ENCODE measurements at regions not wholly inside any gene's neighbourhood (a gene's known extent, or its start where the extent isn't known, plus 50 kb on each side); places are given as distances from the start of the nearest gene placed in this dataset.

GRCh38 chr6:11648889-11649288, 111.3 kb downstream of the TMEM170B start:
- H3K36me3 ChIP-seq (ENCODE audit: control insufficient read depth, insufficient read depth, low read length) = no peaks in the 10 kb centered on the region
- 95% methylated on average over 20 of the region's 20 CpGs for WGBS, 2 experiments
- no peak overlapping the region for H3K27ac ChIP-seq (ENCODE audit: insufficient read depth, low read depth, low read length, poor library complexity, severe bottlenecking)
- H3K4me1 ChIP-seq (ENCODE audit: control insufficient read depth, insufficient read depth, low read length) = peaks cover 23% of the 10 kb centered on the region
- no peaks in the 10 kb centered on the region for H3K27me3 ChIP-seq (ENCODE audit: control insufficient read depth, insufficient read depth, low read length, poor library complexity, severe bottlenecking)
- H3K9me3 ChIP-seq (ENCODE audit: control insufficient read depth, low read length) = no peaks in the 10 kb centered on the region
- H3K4me3 ChIP-seq (ENCODE audit: insufficient read depth, low read depth, low read length) = no peak overlapping the region

- H3K4me3 ChIP-seq (ENCODE audit: insufficient read depth, low read depth, low read length) = no peak overlapping the region
- H3K36me3 ChIP-seq (ENCODE audit: control insufficient read depth, insufficient read depth, low read length) = no peaks in the 10 kb centered on the region
- peaks cover 23% of the 10 kb centered on the region for H3K4me1 ChIP-seq (ENCODE audit: control insufficient read depth, insufficient read depth, low read length)
- H3K27me3 ChIP-seq (ENCODE audit: control insufficient read depth, insufficient read depth, low read length, poor library complexity, severe bottlenecking) = peaks cover 3% of the 10 kb centered on the region
- no peaks in the 10 kb centered on the region for H3K9me3 ChIP-seq (ENCODE audit: control insufficient read depth, low read length)
- WGBS, 2 experiments = 1 to 14% methylated on average over 5 to 7 of the region's 7 CpGs
- peak overlapping the region; percentile 36 for H3K27ac ChIP-seq (ENCODE audit: insufficient read depth, low read depth, low read length, poor library complexity, severe bottlenecking)
Observed at GRCh38 chr6:11650025-11650696, 112.6 kb downstream of the TMEM170B start.

- Histone ChIP-seq H3K4me1 (ENCODE audit: control insufficient read depth, insufficient read depth, low read length) (peaks cover 23% of the 10 kb centered on the region), H3K27me3 (ENCODE audit: control insufficient read depth, insufficient read depth, low read length, poor library complexity, severe bottlenecking) (peaks cover 3% of the 10 kb centered on the region), H3K27ac (ENCODE audit: insufficient read depth, low read depth, low read length, poor library complexity, severe bottlenecking) (no peak overlapping the region), H3K36me3 (ENCODE audit: control insufficient read depth, insufficient read depth, low read length) (no peaks in the 10 kb centered on the region), H3K9me3 (ENCODE audit: control insufficient read depth, low read length) (no peaks in the 10 kb centered on the region), H3K4me3 (ENCODE audit: insufficient read depth, low read depth, low read length) (no peak overlapping the region)
- 21 to 30% methylated on average over 1 of the region's 1 CpG for WGBS, 2 experiments
Observed at GRCh38 chr6:11650711-11651110, 113.2 kb downstream of the TMEM170B start.

GRCh38 chr6:11653028-11653583, 115.6 kb downstream of the TMEM170B start:
- Histone ChIP-seq H3K36me3 (ENCODE audit: control insufficient read depth, insufficient read depth, low read length) (no peaks in the 10 kb centered on the region), H3K4me1 (ENCODE audit: control insufficient read depth, insufficient read depth, low read length) (peaks cover 33% of the 10 kb centered on the region), H3K4me3 (ENCODE audit: insufficient read depth, low read depth, low read length) (no peak overlapping the region), H3K9me3 (ENCODE audit: control insufficient read depth, low read length) (no peaks in the 10 kb centered on the region), H3K27me3 (ENCODE audit: control insufficient read depth, insufficient read depth, low read length, poor library complexity, severe bottlenecking) (peaks cover 3% of the 10 kb centered on the region), H3K27ac (ENCODE audit: insufficient read depth, low read depth, low read length, poor library complexity, severe bottlenecking) (no peak overlapping the region)
- WGBS, 2 experiments = 66 to 76% methylated on average over 8 of the region's 8 CpGs

- Histone ChIP-seq H3K4me1 (ENCODE audit: control insufficient read depth, insufficient read depth, low read length) (peaks cover 24% of the 10 kb centered on the region), H3K4me3 (ENCODE audit: insufficient read depth, low read depth, low read length) (no peak overlapping the region), H3K36me3 (ENCODE audit: control insufficient read depth, insufficient read depth, low read length) (no peaks in the 10 kb centered on the region), H3K9me3 (ENCODE audit: control insufficient read depth, low read length) (no peaks in the 10 kb centered on the region), H3K27me3 (ENCODE audit: control insufficient read depth, insufficient read depth, low read length, poor library complexity, severe bottlenecking) (peaks cover 3% of the 10 kb centered on the region), H3K27ac (ENCODE audit: insufficient read depth, low read depth, low read length, poor library complexity, severe bottlenecking) (no peak overlapping the region)
- WGBS, 2 experiments = 92 to 97% methylated on average over 1 to 2 of the region's 2 CpGs
Observed at GRCh38 chr6:11654876-11655275, 117.3 kb downstream of the TMEM170B start.

DNA sequence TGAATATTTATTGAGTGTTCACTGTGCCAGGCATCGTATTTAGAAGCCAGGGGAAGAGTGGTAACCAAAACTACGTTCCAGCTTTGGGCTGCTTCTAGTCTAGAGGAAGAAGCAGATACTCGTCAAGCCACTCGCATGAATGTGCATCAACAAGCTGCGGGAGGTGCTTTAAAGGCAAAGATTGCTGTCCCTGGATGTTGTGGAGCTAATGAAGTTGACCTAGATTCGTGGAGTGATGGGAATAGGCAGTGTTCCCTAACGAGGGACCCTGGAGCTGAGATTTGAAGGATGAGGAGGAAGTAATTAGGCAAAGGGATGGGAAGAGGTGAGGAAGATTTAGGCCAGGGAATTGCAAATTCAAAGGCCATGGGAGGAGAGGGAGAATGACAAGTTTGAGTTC, 118.9 kb downstream of the TMEM170B start:
- Histone ChIP-seq H3K27me3 (ENCODE audit: control insufficient read depth, insufficient read depth, low read length, poor library complexity, severe bottlenecking) (peaks cover 3% of the 10 kb centered on the region), H3K4me1 (ENCODE audit: control insufficient read depth, insufficient read depth, low read length) (peaks cover 10% of the 10 kb centered on the region), H3K36me3 (ENCODE audit: control insufficient read depth, insufficient read depth, low read length) (no peaks in the 10 kb centered on the region), H3K9me3 (ENCODE audit: control insufficient read depth, low read length) (no peaks in the 10 kb centered on the region), H3K4me3 (ENCODE audit: insufficient read depth, low read depth, low read length) (no peak overlapping the region), H3K27ac (ENCODE audit: insufficient read depth, low read depth, low read length, poor library complexity, severe bottlenecking) (no peak overlapping the region)
- WGBS, 2 experiments = 65 to 68% methylated on average over 7 of the region's 7 CpGs

DNA sequence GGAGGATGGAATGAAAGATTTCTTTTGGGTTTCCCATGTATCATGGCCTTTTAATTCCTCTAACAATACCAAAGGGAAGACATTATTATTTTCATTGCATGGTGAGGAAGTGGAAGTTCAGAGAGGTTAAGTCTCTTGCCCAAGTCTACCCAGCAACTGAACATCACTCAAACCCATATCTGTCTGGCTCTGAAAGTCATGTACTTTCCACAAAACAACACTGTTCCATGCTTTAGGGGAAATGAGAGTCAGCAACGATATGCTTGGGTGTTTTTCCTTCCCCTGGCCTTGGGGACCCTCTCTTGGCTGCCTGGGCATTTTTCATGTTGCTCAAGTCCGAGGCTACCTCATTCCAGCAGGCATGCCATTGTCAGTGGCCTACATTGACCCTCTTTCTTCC, 118.8 kb downstream of the ADTRP start:
- no peaks in the 10 kb centered on the region for H3K36me3 ChIP-seq (ENCODE audit: control insufficient read depth, insufficient read depth, low read length)
- H3K27ac ChIP-seq (ENCODE audit: insufficient read depth, low read depth, low read length, poor library complexity, severe bottlenecking) = no peak overlapping the region
- peaks cover under 1% of the 10 kb centered on the region for H3K27me3 ChIP-seq (ENCODE audit: control insufficient read depth, insufficient read depth, low read length, poor library complexity, severe bottlenecking)
- H3K4me3 ChIP-seq (ENCODE audit: insufficient read depth, low read depth, low read length) = no peak overlapping the region
- H3K4me1 ChIP-seq (ENCODE audit: control insufficient read depth, insufficient read depth, low read length) = peaks cover 10% of the 10 kb centered on the region
- WGBS, 2 experiments = 82 to 93% methylated on average over 2 of the region's 2 CpGs
- no peaks in the 10 kb centered on the region for H3K9me3 ChIP-seq (ENCODE audit: control insufficient read depth, low read length)

DNA sequence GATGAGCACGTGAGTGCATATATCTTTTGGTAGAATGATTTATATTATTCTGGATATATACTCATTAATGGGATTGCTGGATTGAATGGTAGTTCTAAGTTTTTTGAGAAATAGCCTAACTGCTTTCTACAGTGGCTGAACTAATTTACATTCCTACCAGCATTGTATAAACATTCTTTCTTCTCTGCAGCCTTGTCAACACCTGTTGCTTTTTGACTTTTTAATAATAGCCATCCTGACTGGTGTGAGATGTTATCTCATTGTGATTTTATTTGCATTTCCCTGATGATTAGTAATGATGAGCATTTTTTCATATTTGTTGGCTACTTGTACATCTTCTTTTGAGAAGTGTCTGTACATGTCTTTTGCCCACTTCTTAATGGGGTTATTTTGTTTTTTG, 116.3 kb downstream of the ADTRP start:
- WGBS, 2 experiments = 100% methylated on average over 1 of the region's 1 CpG; no CpG with 5 or more reads in 1 of the 2 experiments
- H3K4me3 ChIP-seq (ENCODE audit: insufficient read depth, low read depth, low read length) = no peak overlapping the region
- H3K27ac ChIP-seq (ENCODE audit: insufficient read depth, low read depth, low read length, poor library complexity, severe bottlenecking) = no peak overlapping the region
- no peaks in the 10 kb centered on the region for H3K4me1 ChIP-seq (ENCODE audit: control insufficient read depth, insufficient read depth, low read length)
- no peaks in the 10 kb centered on the region for H3K36me3 ChIP-seq (ENCODE audit: control insufficient read depth, insufficient read depth, low read length)
- no peaks in the 10 kb centered on the region for H3K27me3 ChIP-seq (ENCODE audit: control insufficient read depth, insufficient read depth, low read length, poor library complexity, severe bottlenecking)
- H3K9me3 ChIP-seq (ENCODE audit: control insufficient read depth, low read length) = no peaks in the 10 kb centered on the region

DNA sequence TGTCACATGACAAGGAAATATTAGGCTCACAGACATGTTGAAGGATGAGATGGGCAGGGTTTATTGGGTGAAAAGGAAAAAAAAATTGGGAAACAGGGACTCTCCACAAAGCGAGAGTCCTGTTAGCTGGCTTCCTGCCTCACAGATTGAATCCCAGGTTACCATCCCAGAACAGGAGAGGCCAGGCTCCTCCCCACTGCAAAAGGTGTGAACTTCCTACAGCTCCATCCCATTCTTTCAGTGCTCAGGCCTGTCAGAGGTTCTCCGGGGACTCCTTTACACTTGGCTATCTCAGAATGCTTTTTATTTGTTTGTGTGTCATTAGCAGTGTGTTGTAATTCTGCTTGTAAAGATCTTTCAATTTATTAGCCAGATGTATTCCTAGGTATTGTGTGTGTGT, 115.1 kb downstream of the ADTRP start:
- Histone ChIP-seq H3K27ac (ENCODE audit: insufficient read depth, low read depth, low read length, poor library complexity, severe bottlenecking) (no peak overlapping the region), H3K4me1 (ENCODE audit: control insufficient read depth, insufficient read depth, low read length) (no peaks in the 10 kb centered on the region), H3K4me3 (ENCODE audit: insufficient read depth, low read depth, low read length) (no peak overlapping the region), H3K27me3 (ENCODE audit: control insufficient read depth, insufficient read depth, low read length, poor library complexity, severe bottlenecking) (no peaks in the 10 kb centered on the region), H3K9me3 (ENCODE audit: control insufficient read depth, low read length) (no peaks in the 10 kb centered on the region), H3K36me3 (ENCODE audit: control insufficient read depth, insufficient read depth, low read length) (no peaks in the 10 kb centered on the region)
- 84 to 92% methylated on average over 1 to 2 of the region's 2 CpGs for WGBS, 2 experiments

Data from ectodermal cell (in vitro differentiated cells).